Activated T-cell treated with anti-CD3 and anti-CD28 coated beads, Interleukin-2, amount 50 U/mL, for 24 hours (primary cell): ENCODE measurements at regions not wholly inside any gene's neighbourhood (a gene's known extent, or its start where the extent isn't known, plus 50 kb on each side); places are given as distances from the start of the nearest gene placed in this dataset.
"Not testable (repeated sequence)": the region's sequence is repeated elsewhere in the genome, so short reads cannot be mapped to it uniquely, and the experiment has no call there.

Experiments
- DNase-seq: peaks from one replicate; pipeline ENCODE4 v3.0.0-alpha.2; 2020
- H3K27ac Mint-ChIP-seq: 2 replicates; pipeline ENCODE4 v1.8.0; 2020; ENCODE audit warnings: mild to moderate bottlenecking, mixed read lengths
- H3K27me3 Mint-ChIP-seq: 2 replicates; pipeline ENCODE4 v1.8.0; 2020; ENCODE audit warnings: mixed read lengths
- H3K36me3 Mint-ChIP-seq: 2 replicates; pipeline ENCODE4 v1.8.0; 2020; ENCODE audit warnings: low read depth, mixed read lengths
- H3K4me1 Mint-ChIP-seq: 2 replicates; pipeline ENCODE4 v1.8.0; 2020; ENCODE audit warnings: low read depth, mixed read lengths
- H3K4me3 Mint-ChIP-seq: 2 replicates; pipeline ENCODE4 v1.8.0; 2020; ENCODE audit warnings: mild to moderate bottlenecking, moderate library complexity, mixed read lengths
- H3K9me3 Mint-ChIP-seq: 2 replicates; pipeline ENCODE4 v1.8.0; 2020; ENCODE audit warnings: mixed read lengths

GRCh38 chr18:1528964-1529509 is 624.4 kb downstream of the ADCYAP1 start:
- no peaks in the 10 kb centered on the region for H3K27me3 Mint-ChIP-seq
- no peaks in the 10 kb centered on the region for H3K4me1 Mint-ChIP-seq
- H3K27ac Mint-ChIP-seq, result no peak overlapping the region
- H3K4me3 Mint-ChIP-seq, result no peak overlapping the region
- no peaks in the 10 kb centered on the region for H3K36me3 Mint-ChIP-seq
- H3K9me3 Mint-ChIP-seq, result no peaks in the 10 kb centered on the region
- no peak for DNase-seq

DNA sequence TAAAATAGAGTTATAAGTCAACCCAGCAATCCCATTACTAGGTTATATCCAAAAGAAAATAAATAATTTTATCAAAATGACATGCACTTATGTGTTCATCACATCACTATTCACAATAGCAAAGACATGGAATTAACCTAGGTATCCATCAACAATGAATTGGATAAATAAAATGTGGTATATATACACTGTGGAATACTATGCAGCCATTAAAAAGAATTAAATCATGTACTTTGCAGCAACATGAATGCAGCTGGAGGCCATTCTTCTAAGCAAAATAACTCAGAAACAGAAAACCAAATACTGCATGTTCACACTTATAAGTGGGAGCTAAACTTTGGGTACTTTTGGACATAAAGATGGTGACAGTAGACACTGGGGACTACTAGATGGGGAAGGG is 626.0 kb downstream of the ADCYAP1 start:
- DNase-seq, result no peak
- Mint-ChIP-seq H3K9me3 (no peaks in the 10 kb centered on the region), H3K27me3 (no peaks in the 10 kb centered on the region), H3K4me1 (no peaks in the 10 kb centered on the region), H3K4me3 (no peak overlapping the region), H3K36me3 (no peaks in the 10 kb centered on the region), H3K27ac (no peak overlapping the region)

- Mint-ChIP-seq H3K9me3 (no peaks in the 10 kb centered on the region), H3K36me3 (no peaks in the 10 kb centered on the region), H3K27me3 (no peaks in the 10 kb centered on the region), H3K27ac (no peak overlapping the region), H3K4me1 (no peaks in the 10 kb centered on the region), H3K4me3 (no peak overlapping the region)
- DNase-seq, result no peak
Measured at GRCh38 chr18:1539276-1539675, 634.6 kb downstream of the ADCYAP1 start.

- H3K4me1 Mint-ChIP-seq, result no peaks in the 10 kb centered on the region
- DNase-seq, result no peak
- H3K36me3 Mint-ChIP-seq, result no peaks in the 10 kb centered on the region
- H3K9me3 Mint-ChIP-seq, result no peaks in the 10 kb centered on the region
- H3K4me3 Mint-ChIP-seq, result no peak overlapping the region
- H3K27ac Mint-ChIP-seq, result no peak overlapping the region
- H3K27me3 Mint-ChIP-seq, result no peaks in the 10 kb centered on the region
Measured at GRCh38 chr18:1541478-1541877, 636.8 kb downstream of the ADCYAP1 start.

DNA sequence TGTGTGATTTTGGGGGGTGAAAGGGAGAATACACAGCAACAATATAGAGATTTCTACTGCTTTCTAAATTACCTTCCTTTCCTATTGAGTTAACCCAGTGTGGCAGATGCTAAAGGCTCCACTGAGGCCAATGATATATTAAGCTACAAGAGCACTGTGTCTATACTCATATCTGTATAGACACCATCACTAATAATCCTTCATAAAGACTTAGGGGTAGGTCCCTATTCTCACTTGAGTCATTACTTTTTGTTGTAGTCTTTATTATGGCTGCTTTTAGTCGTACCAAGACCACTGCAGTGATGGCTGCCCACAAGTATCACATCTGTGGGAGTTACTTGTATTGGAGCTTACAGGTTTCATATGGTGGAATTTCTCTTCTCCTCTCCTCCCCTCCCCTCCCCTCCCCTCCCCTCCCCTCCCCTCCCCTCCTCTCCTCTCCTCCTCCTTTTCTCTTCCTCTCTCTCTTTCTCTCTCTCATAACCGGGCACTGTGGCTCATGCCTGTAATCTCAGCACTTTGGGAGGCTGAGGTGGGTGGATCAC is 637.6 kb downstream of the ADCYAP1 start:
- no peak overlapping the region for H3K27ac Mint-ChIP-seq
- no peak overlapping the region for H3K4me3 Mint-ChIP-seq
- H3K9me3 Mint-ChIP-seq, result no peaks in the 10 kb centered on the region
- no peak for DNase-seq
- H3K4me1 Mint-ChIP-seq, result no peaks in the 10 kb centered on the region
- no peaks in the 10 kb centered on the region for H3K27me3 Mint-ChIP-seq
- H3K36me3 Mint-ChIP-seq, result no peaks in the 10 kb centered on the region

DNA sequence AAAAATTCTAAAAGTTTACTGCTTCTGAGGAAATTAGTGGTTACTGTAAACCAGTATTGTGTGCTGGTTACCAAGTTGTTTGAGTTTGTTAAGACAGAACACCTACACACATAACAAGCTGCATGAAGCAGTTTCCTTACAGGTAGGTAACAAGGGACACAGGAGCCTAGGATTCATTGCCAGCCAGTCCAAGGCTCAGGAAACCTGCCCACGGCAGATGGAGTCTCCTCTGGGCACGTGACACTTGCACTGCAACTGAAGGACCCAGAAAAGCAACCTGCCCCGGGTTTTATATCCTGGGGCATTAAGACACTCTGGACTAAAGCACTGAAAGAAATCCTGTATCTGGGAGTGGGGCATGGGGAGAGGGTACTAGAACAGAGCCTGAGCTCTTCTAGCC is 639.3 kb downstream of the ADCYAP1 start:
- Mint-ChIP-seq H3K9me3 (no peaks in the 10 kb centered on the region), H3K27me3 (no peaks in the 10 kb centered on the region), H3K4me1 (no peaks in the 10 kb centered on the region), H3K27ac (no peak overlapping the region), H3K4me3 (no peak overlapping the region), H3K36me3 (no peaks in the 10 kb centered on the region)
- DNase-seq, result no peak

GRCh38 chr18:1557711-1558110 is 653.0 kb downstream of the ADCYAP1 start:
- not testable (repeated sequence) for H3K4me3 Mint-ChIP-seq, H3K9me3 Mint-ChIP-seq, H3K27me3 Mint-ChIP-seq, H3K4me1 Mint-ChIP-seq, DNase-seq, H3K27ac Mint-ChIP-seq, H3K36me3 Mint-ChIP-seq

DNA sequence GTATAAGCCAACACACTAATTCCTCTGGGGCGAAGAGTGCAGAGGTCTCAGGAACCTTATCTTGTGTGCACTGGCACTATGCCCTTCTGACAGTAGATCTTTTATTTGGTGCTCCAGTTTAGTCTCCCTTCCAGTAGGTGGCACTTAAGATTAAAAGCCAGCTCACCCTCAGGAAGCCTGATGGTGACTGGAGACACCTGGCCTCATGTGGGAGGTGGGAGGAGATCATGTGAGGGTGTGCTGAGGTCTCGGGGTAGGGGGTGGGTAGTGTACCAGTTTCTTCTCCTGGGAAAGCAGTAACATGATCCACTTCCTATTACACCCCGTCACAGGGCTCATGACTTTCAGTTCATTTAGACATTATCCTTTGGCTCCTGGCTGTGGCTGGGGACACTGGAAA is 654.9 kb downstream of the ADCYAP1 start:
- no peaks in the 10 kb centered on the region for H3K9me3 Mint-ChIP-seq

DNA sequence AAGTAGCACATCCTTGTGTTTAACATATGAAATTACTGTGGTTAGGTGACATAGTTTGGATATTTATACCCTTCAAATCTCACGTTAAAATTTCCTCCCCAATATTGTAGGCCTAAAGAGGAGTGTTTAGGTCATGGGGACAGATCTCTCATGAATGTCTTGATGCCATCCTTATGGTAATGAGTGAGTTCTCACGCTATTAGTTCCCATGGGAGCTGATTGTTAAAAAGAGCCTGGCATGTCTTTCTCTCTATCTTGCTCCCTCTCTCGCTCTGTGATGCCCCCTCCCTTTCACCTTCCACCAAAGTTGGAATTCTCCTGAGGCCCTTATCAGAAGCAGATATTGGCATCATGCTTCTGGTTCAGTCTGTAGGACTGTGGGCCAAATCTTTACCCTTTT is 660.1 kb downstream of the ADCYAP1 start:
- no peaks in the 10 kb centered on the region for H3K27me3 Mint-ChIP-seq
- H3K27ac Mint-ChIP-seq, result no peak overlapping the region
- H3K4me1 Mint-ChIP-seq, result no peaks in the 10 kb centered on the region
- no peak for DNase-seq
- H3K36me3 Mint-ChIP-seq, result no peaks in the 10 kb centered on the region
- H3K4me3 Mint-ChIP-seq, result no peak overlapping the region
- H3K9me3 Mint-ChIP-seq, result no peaks in the 10 kb centered on the region

More for the DNA sequence above, 654.9 kb downstream of the ADCYAP1 start:
- Mint-ChIP-seq H3K36me3 (no peaks in the 10 kb centered on the region), H3K27me3 (no peaks in the 10 kb centered on the region), H3K4me1 (no peaks in the 10 kb centered on the region), H3K4me3 (no peak overlapping the region), H3K27ac (no peak overlapping the region)
- no peak for DNase-seq

DNA sequence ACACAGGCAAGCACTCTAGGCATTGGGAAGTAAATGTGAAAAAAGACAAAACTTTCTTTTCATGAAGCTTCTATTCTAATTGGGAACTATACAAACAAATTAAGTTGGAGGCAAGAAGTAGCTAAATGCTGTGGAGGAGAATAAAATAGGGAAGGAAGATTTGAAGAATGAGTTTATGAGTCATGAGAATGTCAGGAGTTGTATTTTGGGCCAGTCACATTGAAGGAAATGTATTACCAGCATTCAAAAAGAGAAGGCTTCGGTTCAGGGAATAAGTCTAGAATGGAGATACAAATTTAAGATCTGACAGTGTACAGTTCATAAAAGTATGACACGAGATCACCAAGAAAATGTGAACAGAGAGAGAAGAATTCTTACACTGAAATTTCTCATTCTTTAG is 666.5 kb downstream of the ADCYAP1 start:
- Mint-ChIP-seq H3K27ac (no peak overlapping the region), H3K27me3 (no peaks in the 10 kb centered on the region), H3K4me3 (no peak overlapping the region), H3K9me3 (no peaks in the 10 kb centered on the region), H3K36me3 (no peaks in the 10 kb centered on the region), H3K4me1 (no peaks in the 10 kb centered on the region)
- DNase-seq, result no peak

DNA sequence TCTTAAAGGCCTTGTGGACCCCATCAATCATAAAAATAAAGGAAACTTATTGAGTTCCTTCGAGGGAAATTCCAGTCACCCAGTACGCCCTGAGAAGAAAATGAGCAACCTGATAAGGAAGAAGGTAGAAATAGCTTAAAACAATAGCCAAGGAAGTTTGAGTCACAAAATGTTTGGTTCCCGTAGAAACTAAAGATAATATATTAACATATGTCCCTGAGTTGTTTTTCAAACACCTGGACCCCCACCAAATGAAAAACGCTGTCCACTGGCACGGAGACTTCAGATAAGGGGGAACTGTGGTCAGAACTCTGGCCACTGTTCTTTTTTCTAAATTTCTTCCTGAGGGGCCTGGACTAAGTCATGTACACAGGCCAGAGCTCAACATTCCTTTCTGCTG is 669.1 kb downstream of the ADCYAP1 start:
- no peak overlapping the region for H3K4me3 Mint-ChIP-seq
- no peaks in the 10 kb centered on the region for H3K36me3 Mint-ChIP-seq
- H3K4me1 Mint-ChIP-seq, result no peaks in the 10 kb centered on the region
- DNase-seq, result no peak
- no peaks in the 10 kb centered on the region for H3K9me3 Mint-ChIP-seq
- no peaks in the 10 kb centered on the region for H3K27me3 Mint-ChIP-seq
- no peak overlapping the region for H3K27ac Mint-ChIP-seq

DNA sequence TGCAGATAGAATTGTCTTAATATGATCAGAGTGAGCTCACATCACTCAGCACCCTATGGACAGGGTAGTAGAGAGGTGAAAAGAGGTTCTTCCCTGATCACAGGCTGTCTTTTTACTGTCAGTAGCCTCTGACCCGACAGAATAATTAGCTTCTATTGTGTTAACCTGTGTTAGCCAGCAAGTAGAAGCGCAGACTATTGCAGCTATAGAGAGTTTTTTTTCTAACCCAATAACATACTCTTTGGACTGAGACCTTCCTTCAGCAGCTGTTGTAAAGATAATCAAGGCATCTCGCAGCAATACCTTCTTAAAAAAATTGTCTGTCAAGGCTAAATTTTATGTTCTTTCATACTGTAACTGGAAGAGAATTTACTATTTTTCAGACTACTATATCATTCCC is 670.4 kb downstream of the ADCYAP1 start:
- Mint-ChIP-seq H3K4me3 (no peak overlapping the region), H3K27me3 (no peaks in the 10 kb centered on the region), H3K4me1 (no peaks in the 10 kb centered on the region), H3K9me3 (no peaks in the 10 kb centered on the region), H3K27ac (no peak overlapping the region), H3K36me3 (no peaks in the 10 kb centered on the region)
- no peak for DNase-seq

GRCh38 chr18:1578505-1578904 is 673.8 kb downstream of the ADCYAP1 start:
- Mint-ChIP-seq H3K27me3 (peaks cover 4% of the 10 kb centered on the region), H3K36me3 (no peaks in the 10 kb centered on the region), H3K27ac (no peak overlapping the region), H3K9me3 (no peaks in the 10 kb centered on the region), H3K4me3 (no peak overlapping the region), H3K4me1 (no peaks in the 10 kb centered on the region)
- no peak for DNase-seq

GRCh38 chr18:1581581-1581980 is 676.9 kb downstream of the ADCYAP1 start:
- H3K9me3 Mint-ChIP-seq, result no peaks in the 10 kb centered on the region
- DNase-seq, result no peak

DNA sequence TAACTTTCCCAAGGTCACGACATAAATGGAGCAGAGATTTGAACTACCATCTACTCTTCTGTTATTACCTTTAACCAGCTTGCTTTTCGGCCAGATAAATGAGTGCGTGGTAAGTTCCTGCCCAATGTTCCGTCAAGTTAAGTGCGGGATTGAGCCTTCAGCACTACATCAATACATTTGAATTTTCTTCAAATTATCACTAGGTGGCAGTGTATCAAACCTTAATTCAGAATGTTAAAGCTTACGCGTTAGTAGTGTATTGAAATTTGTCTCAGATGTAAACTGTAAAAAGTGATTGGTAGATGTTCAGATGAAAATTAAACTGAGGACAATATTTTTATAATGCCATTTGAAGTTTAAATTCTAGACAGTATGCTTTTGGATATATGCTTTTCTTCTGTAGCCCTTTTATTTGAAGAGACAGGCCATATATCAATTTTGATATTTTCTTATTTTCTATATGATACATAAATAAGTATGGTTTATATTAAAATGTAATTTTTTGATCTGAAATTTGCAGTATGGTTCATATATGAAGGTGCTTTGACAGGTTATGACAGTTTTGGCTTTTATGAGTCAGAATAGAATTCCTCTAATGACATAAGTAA is 681.3 kb downstream of the ADCYAP1 start:
- Mint-ChIP-seq H3K27me3 (peaks cover 6% of the 10 kb centered on the region), H3K27ac (no peak overlapping the region), H3K36me3 (no peaks in the 10 kb centered on the region), H3K4me3 (no peak overlapping the region), H3K4me1 (no peaks in the 10 kb centered on the region), H3K9me3 (no peaks in the 10 kb centered on the region)
- DNase-seq, result no peak

More at GRCh38 chr18:1581581-1581980, 676.9 kb downstream of the ADCYAP1 start:
- Mint-ChIP-seq H3K27me3 (peaks cover 6% of the 10 kb centered on the region), H3K4me3 (no peak overlapping the region), H3K4me1 (no peaks in the 10 kb centered on the region), H3K27ac (no peak overlapping the region), H3K36me3 (no peaks in the 10 kb centered on the region)

- Mint-ChIP-seq H3K9me3 (no peaks in the 10 kb centered on the region), H3K4me1 (no peaks in the 10 kb centered on the region), H3K36me3 (no peaks in the 10 kb centered on the region), H3K4me3 (no peak overlapping the region), H3K27me3 (no peaks in the 10 kb centered on the region), H3K27ac (no peak overlapping the region)
- no peak for DNase-seq
Measured at GRCh38 chr18:1593091-1593490, 688.4 kb downstream of the ADCYAP1 start.
